ENCODE measurements at regions not wholly inside any gene's neighbourhood (a gene's known extent, or its start where the extent isn't known, plus 50 kb on each side); places are given as distances from the start of the nearest gene placed in this dataset.

DNA sequence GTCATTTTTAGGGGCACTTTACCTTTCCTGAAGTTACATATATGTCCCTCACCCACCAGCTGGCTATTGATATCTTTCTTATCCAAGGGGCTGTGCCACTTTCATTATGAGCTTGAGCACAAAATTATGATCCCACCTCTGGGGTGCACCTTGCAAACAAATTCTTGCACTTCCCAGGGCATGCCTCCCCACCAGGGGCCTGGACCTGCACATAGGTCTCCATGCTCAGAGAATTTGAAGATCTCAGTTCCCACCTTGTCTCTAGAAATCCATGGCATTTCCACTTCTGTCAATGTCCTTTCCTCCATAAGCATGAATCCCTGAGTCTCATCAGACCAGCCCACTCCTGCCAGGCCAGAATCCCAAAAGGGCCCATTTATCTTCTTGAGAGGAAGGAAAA lies 449.1 kb upstream of the REG3G start:
- Histone ChIP-seq H3K4me1 (replicated peaks; ENCODE audit: insufficient read depth) (no peaks in the 10 kb centered on the region), H3F3A (ENCODE audit: insufficient read depth, low read depth) (no peaks in the 10 kb centered on the region), H3K36me3 (ENCODE audit: low read depth) (no peaks in the 10 kb centered on the region), H3K79me2 (ENCODE audit: low read depth) (no peaks in the 10 kb centered on the region), H2AFZ (no peak overlapping the region), H3K4me2 (no peak overlapping the region), H3K27me3 (ENCODE audit: insufficient read depth, low read depth) (no peaks in the 10 kb centered on the region), H4K20me1 (ENCODE audit: insufficient read depth) (no peaks in the 10 kb centered on the region), H3K9me3 (ENCODE audit: insufficient read depth, low read depth) (no peaks in the 10 kb centered on the region), H3K4me3 (no peak overlapping the region), H3K9me2 (ENCODE audit: insufficient read depth) (no peaks in the 10 kb centered on the region), H3K27ac (no peak overlapping the region)
- POLR2A ChIA-PET (ENCODE audit: unreplicated experiment) = no interaction called here
- DNase-seq = no peak
- no TSS peak for BruUV-seq (replicated peaks)
- CTCF ChIA-PET = no interaction called here
- no peak for TF ChIP-seq EZH2 (IDR thresholded peaks at IDR 0.05; ENCODE audit: low read depth)
- TF ChIP-seq, protein P1, sequence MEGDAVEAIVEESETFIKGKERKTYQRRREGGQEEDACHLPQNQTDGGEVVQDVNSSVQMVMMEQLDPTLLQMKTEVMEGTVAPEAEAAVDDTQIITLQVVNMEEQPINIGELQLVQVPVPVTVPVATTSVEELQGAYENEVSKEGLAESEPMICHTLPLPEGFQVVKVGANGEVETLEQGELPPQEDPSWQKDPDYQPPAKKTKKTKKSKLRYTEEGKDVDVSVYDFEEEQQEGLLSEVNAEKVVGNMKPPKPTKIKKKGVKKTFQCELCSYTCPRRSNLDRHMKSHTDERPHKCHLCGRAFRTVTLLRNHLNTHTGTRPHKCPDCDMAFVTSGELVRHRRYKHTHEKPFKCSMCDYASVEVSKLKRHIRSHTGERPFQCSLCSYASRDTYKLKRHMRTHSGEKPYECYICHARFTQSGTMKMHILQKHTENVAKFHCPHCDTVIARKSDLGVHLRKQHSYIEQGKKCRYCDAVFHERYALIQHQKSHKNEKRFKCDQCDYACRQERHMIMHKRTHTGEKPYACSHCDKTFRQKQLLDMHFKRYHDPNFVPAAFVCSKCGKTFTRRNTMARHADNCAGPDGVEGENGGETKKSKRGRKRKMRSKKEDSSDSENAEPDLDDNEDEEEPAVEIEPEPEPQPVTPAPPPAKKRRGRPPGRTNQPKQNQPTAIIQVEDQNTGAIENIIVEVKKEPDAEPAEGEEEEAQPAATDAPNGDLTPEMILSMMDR (conservative IDR thresholded peaks at IDR 0.05) = no peak
- intact Hi-C loops (cut with micrococcal nuclease; ENCODE audit: unreplicated experiment) = no loop called here

DNA sequence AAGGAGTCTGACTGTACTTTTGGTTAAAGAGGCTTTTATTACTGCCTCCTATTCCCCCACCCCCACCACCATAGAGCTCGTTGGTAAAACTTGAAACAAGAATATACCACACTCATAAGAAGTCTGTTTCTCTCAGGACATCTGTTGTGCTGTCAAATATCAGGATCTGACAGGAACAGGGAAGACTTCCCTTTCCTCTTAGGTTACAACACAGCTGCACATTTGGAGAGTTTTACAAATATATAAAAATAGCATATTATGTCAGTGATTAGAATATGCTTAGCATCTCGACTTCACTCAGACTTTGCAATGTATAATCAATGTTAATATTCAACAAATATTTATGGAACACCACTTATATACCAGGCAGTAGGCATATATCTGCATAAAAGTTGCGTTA lies 439.6 kb upstream of the REG3G start:
- H3K4me2 ChIP-seq = no peak overlapping the region
- no peak overlapping the region for H3K27ac ChIP-seq
- ChIA-PET CTCF (no interaction called here), POLR2A (ENCODE audit: unreplicated experiment) (no interaction called here)
- TF ChIP-seq EZH2 (IDR thresholded peaks at IDR 0.05; ENCODE audit: low read depth) = no peak
- TF ChIP-seq, protein P1 (conservative IDR thresholded peaks at IDR 0.05) = no peak
- no peak overlapping the region for H2AFZ ChIP-seq
- H3K9me3 ChIP-seq (ENCODE audit: insufficient read depth, low read depth) = no peaks in the 10 kb centered on the region
- no peaks in the 10 kb centered on the region for H3F3A ChIP-seq (ENCODE audit: insufficient read depth, low read depth)
- no peak overlapping the region for H3K4me3 ChIP-seq
- no peaks in the 10 kb centered on the region for H4K20me1 ChIP-seq (ENCODE audit: insufficient read depth)
- H3K79me2 ChIP-seq (ENCODE audit: low read depth) = no peaks in the 10 kb centered on the region
- H3K36me3 ChIP-seq (ENCODE audit: low read depth) = no peaks in the 10 kb centered on the region
- no peaks in the 10 kb centered on the region for H3K27me3 ChIP-seq (ENCODE audit: insufficient read depth, low read depth)
- no peaks in the 10 kb centered on the region for H3K4me1 ChIP-seq (replicated peaks; ENCODE audit: insufficient read depth)
- intact Hi-C loops (cut with micrococcal nuclease; ENCODE audit: unreplicated experiment) = no loop called here
- BruUV-seq (replicated peaks) = no TSS peak
- no peak for DNase-seq
- H3K9me2 ChIP-seq (ENCODE audit: insufficient read depth) = no peaks in the 10 kb centered on the region

DNA sequence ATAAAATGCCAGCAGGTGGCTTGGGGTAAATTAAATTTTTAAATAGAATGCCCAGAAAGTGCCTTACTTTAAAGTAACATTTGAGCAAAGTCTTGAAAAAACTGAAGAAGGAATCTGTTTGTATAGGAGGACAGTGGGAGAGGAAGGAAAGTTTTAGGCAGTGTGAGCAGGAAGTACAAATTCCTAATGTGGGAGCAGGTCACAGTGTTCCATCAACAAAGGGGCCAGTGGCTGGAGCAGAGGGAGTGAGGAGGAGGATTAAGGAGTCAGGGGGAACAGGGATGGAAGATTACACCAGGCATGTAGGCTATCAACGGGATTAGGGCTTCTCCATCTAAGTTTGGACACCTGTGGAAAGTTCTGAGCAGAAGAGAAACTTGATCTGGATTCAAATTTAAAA lies 439.2 kb upstream of the REG3G start:
- Histone ChIP-seq H3K4me2 (no peak overlapping the region), H3K9me2 (ENCODE audit: insufficient read depth) (no peaks in the 10 kb centered on the region), H3K9me3 (ENCODE audit: insufficient read depth, low read depth) (no peaks in the 10 kb centered on the region), H4K20me1 (ENCODE audit: insufficient read depth) (no peaks in the 10 kb centered on the region), H3K27ac (no peak overlapping the region), H3K4me1 (replicated peaks; ENCODE audit: insufficient read depth) (no peaks in the 10 kb centered on the region), H3F3A (ENCODE audit: insufficient read depth, low read depth) (no peaks in the 10 kb centered on the region), H2AFZ (no peak overlapping the region), H3K79me2 (ENCODE audit: low read depth) (no peaks in the 10 kb centered on the region), H3K4me3 (no peak overlapping the region), H3K27me3 (ENCODE audit: insufficient read depth, low read depth) (no peaks in the 10 kb centered on the region), H3K36me3 (ENCODE audit: low read depth) (no peaks in the 10 kb centered on the region)
- ChIA-PET CTCF (no interaction called here), POLR2A (ENCODE audit: unreplicated experiment) (no interaction called here)
- DNase-seq = no peak
- TF ChIP-seq, protein P1 (conservative IDR thresholded peaks at IDR 0.05) = no peak
- TF ChIP-seq EZH2 (IDR thresholded peaks at IDR 0.05; ENCODE audit: low read depth) = no peak
- no TSS peak for BruUV-seq (replicated peaks)
- intact Hi-C loops (cut with micrococcal nuclease; ENCODE audit: unreplicated experiment) = no loop called here

Measured in PC-9 (cell line).